ENCODE measurements at regions not wholly inside any gene's neighbourhood (a gene's known extent, or its start where the extent isn't known, plus 50 kb on each side); places are given as distances from the start of the nearest gene placed in this dataset.

- ChIA-PET POLR2A (no interaction called here), CTCF (no interaction called here)
- no peaks in the 10 kb centered on the region for H3K27me3 Mint-ChIP-seq
- H3K36me3 ChIP-seq (ENCODE audit: insufficient read depth, low read length), result no peaks in the 10 kb centered on the region
- H3K4me1 Mint-ChIP-seq (ENCODE audit: low read depth), result no peaks in the 10 kb centered on the region
- peaks cover 9 to 15% of the 10 kb centered on the region in 2 experiments for H3K9me3 ChIP-seq (ENCODE audit: control insufficient read depth in 1 of 2, insufficient read depth in 1 of 2, low read length in 2 of 2)
- H3K27me3 ChIP-seq (ENCODE audit: control insufficient read depth in 1 of 2, insufficient read depth in 2 of 2, low read length in 2 of 2), result no peaks in the 10 kb centered on the region
- no peak overlapping the region for H3K27ac Mint-ChIP-seq
- DNase-seq (no peak), ATAC-seq (ENCODE audit: poor library complexity) (no peak)
- H3K9me3 Mint-ChIP-seq, result peaks cover 2% of the 10 kb centered on the region
- no peaks in the 10 kb centered on the region for H3K4me1 ChIP-seq (ENCODE audit: insufficient read depth, low read length)
- H3K4me3 Mint-ChIP-seq, result no peak overlapping the region
- TF ChIP-seq CTCF (IDR thresholded peaks at IDR 0.05), result no peak
- intact Hi-C loops (cut with DNase I, micrococcal nuclease), result no loop called here
- no peaks in the 10 kb centered on the region for H3K36me3 Mint-ChIP-seq (ENCODE audit: low read depth)
- no peak overlapping the region for H3K4me3 ChIP-seq (ENCODE audit: low read length)
- H3K27ac ChIP-seq (ENCODE audit: low read depth in 1 of 2, low read length in 2 of 2), result no peak overlapping the region
Measured at GRCh38 chr16:64702415-64702814, 419.4 kb downstream of the CDH11 start.

GRCh38 chr16:64700628-64701027, 421.2 kb downstream of the CDH11 start:
- DNase-seq (no peak), ATAC-seq (ENCODE audit: poor library complexity) (no peak)
- peaks cover 2% of the 10 kb centered on the region for H3K9me3 Mint-ChIP-seq
- H3K36me3 Mint-ChIP-seq (ENCODE audit: low read depth), result no peaks in the 10 kb centered on the region
- H3K36me3 ChIP-seq (ENCODE audit: insufficient read depth, low read length), result no peaks in the 10 kb centered on the region
- ChIA-PET CTCF (no interaction called here), POLR2A (no interaction called here)
- intact Hi-C loops (cut with DNase I, micrococcal nuclease), result no loop called here
- H3K4me3 ChIP-seq (ENCODE audit: low read length), result no peak overlapping the region
- no peaks in the 10 kb centered on the region for H3K4me1 Mint-ChIP-seq (ENCODE audit: low read depth)
- no peaks in the 10 kb centered on the region for H3K27me3 Mint-ChIP-seq
- TF ChIP-seq CTCF (IDR thresholded peaks at IDR 0.05), result no peak
- no peak overlapping the region for H3K27ac ChIP-seq (ENCODE audit: low read depth in 1 of 2, low read length in 2 of 2)
- H3K27ac Mint-ChIP-seq, result no peak overlapping the region
- H3K4me3 Mint-ChIP-seq, result no peak overlapping the region
- no peaks in the 10 kb centered on the region for H3K27me3 ChIP-seq (ENCODE audit: control insufficient read depth in 1 of 2, insufficient read depth in 2 of 2, low read length in 2 of 2)
- no peaks in the 10 kb centered on the region for H3K4me1 ChIP-seq (ENCODE audit: insufficient read depth, low read length)
- H3K9me3 ChIP-seq (ENCODE audit: control insufficient read depth in 1 of 2, insufficient read depth in 1 of 2, low read length in 2 of 2), result peaks cover 9 to 15% of the 10 kb centered on the region in 2 experiments

- ChIA-PET POLR2A (no interaction called here), CTCF (no interaction called here)
- TF ChIP-seq CTCF (IDR thresholded peaks at IDR 0.05), result no peak
- no peaks in the 10 kb centered on the region for H3K36me3 ChIP-seq (ENCODE audit: insufficient read depth, low read length)
- Mint-ChIP-seq H3K4me1 (ENCODE audit: low read depth) (no peaks in the 10 kb centered on the region), H3K27me3 (no peaks in the 10 kb centered on the region), H3K27ac (no peak overlapping the region), H3K36me3 (ENCODE audit: low read depth) (no peaks in the 10 kb centered on the region), H3K9me3 (peaks cover 8% of the 10 kb centered on the region), H3K4me3 (no peak overlapping the region)
- no peak overlapping the region for H3K4me3 ChIP-seq (ENCODE audit: low read length)
- intact Hi-C loops (cut with DNase I, micrococcal nuclease), result no loop called here
- H3K27me3 ChIP-seq (ENCODE audit: control insufficient read depth in 1 of 2, insufficient read depth in 2 of 2, low read length in 2 of 2), result no peaks in the 10 kb centered on the region
- ATAC-seq (ENCODE audit: poor library complexity) (no peak), DNase-seq (no peak)
- H3K27ac ChIP-seq (ENCODE audit: low read depth in 1 of 2, low read length in 2 of 2), result no peak overlapping the region
- H3K4me1 ChIP-seq (ENCODE audit: insufficient read depth, low read length), result no peaks in the 10 kb centered on the region
- peaks cover 9 to 15% of the 10 kb centered on the region in 2 experiments for H3K9me3 ChIP-seq (ENCODE audit: control insufficient read depth in 1 of 2, insufficient read depth in 1 of 2, low read length in 2 of 2)
Measured at GRCh38 chr16:64696866-64697265, 425.0 kb downstream of the CDH11 start.

Measured in CD4-positive, alpha-beta T cell (primary cell).